ENCODE measurements at regions not wholly inside any gene's neighbourhood (a gene's known extent, or its start where the extent isn't known, plus 50 kb on each side); places are given as distances from the start of the nearest gene placed in this dataset.

- TF ChIP-seq POLR2A (IDR thresholded peaks at IDR 0.05) (no peak), CTCF (IDR thresholded peaks at IDR 0.05) (no peak), EP300 (IDR thresholded peaks at IDR 0.05) (no peak)
Observed at GRCh38 chr1:244335456-244335855, 116.3 kb downstream of the ADSS2 start.
